GM18907 (cell line): ENCODE measurements at regions not wholly inside any gene's neighbourhood (a gene's known extent, or its start where the extent isn't known, plus 50 kb on each side); places are given as distances from the start of the nearest gene placed in this dataset.

Source experiments
- ATAC-seq: cut with Tn5 transposase; IDR thresholded peaks from one replicate; pipeline ENCODE4 v1.9.1; 2021; ENCODE audit warnings: mild to moderate bottlenecking, moderate library complexity; ENCODE audit not compliant: unreplicated experiment

GRCh38 chr1:72851597-72851996, 569.3 kb upstream of the NEGR1 start:
- no peak for ATAC-seq

DNA sequence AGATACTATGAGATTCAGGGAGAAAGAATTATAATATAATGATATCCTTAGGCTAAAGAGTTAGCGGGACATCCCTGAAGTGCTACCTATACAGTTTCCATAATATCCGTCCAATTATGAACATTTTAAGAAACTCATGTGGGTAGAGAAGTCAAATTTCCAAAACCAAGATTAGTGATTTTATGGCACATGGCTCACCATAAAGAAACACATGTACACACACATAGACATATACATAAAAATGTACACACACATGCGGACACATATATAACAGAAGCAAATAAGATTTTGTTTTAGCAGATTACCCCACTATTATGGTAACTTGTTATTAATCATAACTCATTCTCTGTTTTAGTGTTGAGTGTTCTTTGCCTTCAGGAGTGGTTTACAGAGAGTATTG, 566.7 kb upstream of the NEGR1 start:
- ATAC-seq, result no peak

DNA sequence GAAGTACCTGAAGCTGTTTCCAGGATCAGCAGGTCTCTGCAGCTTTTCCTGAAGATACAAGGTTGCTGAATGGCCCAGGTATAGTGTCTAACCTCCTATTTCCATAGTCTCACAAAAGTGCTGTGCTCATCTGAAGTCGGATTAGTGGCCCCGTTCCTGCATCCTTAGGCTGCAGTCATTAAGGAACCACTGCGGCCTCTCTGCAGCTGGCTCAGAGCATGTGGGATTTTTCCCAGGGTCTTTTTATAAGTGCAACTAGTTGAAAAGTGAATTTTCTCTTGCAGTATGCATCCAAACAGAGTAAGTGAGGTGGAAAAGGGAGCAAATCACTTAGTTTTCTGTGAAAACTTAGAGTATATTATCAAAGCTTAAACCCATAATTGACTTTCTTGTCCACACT, 565.3 kb upstream of the NEGR1 start:
- no peak for ATAC-seq

GRCh38 chr1:72846476-72847278, 564.3 kb upstream of the NEGR1 start:
- ATAC-seq, result no peak

DNA sequence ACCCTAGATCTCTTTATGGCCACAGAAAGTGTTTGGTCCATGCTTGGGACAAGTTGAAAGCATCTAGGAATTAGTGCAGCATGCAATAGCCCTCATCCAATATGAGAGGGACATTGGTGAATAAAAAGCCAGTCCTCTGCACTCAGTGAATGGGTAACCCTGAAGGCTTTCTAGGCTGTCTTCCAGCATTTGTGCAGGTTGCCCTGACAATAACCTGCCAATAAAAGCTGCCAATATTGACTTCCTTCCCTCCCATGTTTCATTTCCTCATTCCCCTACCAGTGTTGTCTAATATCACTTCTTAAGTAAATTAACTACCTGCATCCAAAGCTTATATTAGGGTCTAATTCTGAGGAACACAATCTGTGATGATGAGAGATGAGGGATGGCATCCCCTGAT, 563.6 kb upstream of the NEGR1 start:
- no peak for ATAC-seq

- ATAC-seq, result no peak
These were observed 563.0 kb upstream of the NEGR1 start for GRCh38 chr1:72845381-72845780.

DNA sequence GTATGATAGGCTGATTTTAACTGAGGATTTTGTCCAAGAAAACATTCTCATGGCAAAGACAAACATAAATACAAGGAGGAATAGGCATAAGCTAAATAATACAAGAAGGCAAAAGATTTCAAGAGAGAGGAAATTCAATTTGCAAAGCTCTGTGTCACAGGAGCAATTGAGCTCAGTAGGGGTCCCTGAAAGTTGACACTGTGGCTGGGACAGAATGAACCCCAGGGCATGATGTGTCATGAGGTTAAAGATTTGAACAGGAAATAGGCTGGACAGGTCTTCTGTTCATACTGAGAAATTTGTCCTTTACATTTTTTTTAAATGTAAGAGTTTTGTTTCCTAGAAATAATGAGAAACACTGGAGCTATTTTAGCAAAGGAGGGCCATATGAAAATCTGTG, 555.4 kb upstream of the NEGR1 start:
- ATAC-seq, result no peak

- no peak for ATAC-seq
These were observed 548.5 kb upstream of the NEGR1 start for GRCh38 chr1:72830606-72831390.

- ATAC-seq, result no peak
These were observed 544.9 kb upstream of the NEGR1 start for GRCh38 chr1:72827278-72827677.

GRCh38 chr1:72804541-72804940, 522.2 kb upstream of the NEGR1 start:
- ATAC-seq, result no peak

DNA sequence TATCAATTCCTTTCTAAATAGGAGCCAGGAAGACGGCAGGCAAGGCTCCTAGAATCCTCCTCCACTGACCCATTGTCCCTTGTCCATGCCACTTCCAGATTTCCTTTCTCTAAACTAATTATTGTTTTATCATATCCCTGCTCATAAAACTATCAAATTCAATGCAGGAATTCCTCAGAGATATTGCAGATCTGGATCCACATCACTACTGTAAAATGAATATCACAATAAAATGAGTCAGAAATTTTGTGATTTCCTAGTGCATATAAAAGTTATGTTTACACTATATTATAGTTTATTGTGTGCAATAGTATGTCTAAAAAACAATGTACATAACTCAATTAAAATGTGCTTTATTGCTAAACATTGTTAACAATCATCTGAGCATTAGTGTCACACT, 498.7 kb upstream of the NEGR1 start:
- ATAC-seq, result no peak

- no peak for ATAC-seq
These were observed 497.9 kb upstream of the NEGR1 start for GRCh38 chr1:72780212-72780611.

DNA sequence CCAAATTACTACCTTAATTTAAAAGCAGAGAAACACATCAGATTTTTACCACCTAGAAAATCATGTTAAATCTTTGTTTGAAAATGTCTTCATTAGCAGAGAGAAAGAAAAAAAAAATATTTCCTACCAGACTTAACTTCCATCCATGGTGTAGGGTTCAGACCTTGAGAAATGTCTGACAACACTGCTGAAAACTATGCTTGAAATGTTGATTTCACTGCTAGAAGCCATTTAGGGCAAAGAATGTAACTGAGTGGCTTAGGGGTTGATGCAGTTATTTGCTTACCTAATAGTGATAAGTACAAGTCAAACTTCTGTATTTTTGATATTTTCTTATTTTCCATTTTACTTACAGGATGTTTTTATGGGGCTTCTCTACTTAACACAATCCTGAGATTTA, 495.6 kb upstream of the NEGR1 start:
- ATAC-seq, result no peak

DNA sequence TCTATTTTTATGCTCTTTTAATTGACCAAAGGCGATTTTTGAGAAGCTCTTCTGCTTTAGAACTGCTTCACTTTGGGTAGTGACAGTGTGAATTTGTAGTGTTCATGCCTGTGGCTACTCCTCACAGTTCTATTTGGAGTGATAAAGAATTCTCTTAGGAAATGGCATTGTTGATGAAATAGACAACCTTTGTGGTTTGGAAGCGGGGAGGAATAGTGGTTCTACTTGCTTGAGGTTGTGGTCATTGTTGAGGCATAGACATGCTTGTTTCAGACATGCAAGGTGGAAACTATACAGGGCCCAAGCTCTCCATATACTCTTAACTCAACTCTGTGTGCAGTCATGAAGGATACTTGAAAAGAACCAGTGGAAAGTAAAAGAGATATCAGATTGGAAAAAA, 481.1 kb upstream of the NEGR1 start:
- ATAC-seq, result no peak

DNA sequence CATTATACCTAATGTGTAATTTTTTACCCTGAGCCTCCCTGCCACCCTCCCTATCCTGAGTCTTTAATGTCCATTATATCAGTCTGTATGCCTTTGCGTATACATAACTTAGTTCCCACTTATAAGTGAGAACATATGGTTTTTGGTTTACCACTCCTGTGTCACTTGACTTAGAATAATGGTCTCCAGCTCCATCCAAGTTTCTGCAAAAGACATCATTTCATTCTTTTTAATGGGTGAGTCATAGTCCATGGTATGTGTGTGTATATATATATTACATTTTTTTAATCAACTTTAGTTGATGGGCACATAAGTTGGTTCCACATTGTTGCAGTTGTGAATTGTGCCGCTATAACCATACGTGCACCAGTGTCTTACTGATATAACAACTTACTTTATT, 477.1 kb upstream of the NEGR1 start:
- ATAC-seq, result no peak

- ATAC-seq, result no peak
These were observed 475.5 kb upstream of the NEGR1 start for GRCh38 chr1:72757843-72758242.

DNA sequence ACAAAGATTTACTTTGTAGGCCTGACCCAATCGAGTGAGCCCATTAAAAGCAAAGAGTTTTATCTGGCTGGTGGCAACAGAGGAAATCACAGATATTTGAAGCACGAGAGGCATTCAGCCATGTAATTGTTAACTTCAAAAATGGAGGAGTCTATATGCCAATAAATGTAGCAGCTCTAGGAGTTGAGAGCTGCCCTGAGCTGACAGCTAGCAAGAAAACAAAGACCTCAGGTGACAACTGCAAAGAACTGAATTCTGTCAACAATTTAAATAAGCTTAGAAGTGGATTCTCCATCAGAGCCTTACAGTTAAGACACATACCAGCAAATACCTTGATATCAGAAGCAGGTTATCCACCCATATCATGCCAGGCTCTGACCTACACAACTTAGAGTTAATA, 463.1 kb upstream of the NEGR1 start:
- no peak for ATAC-seq

GRCh38 chr1:72734415-72734814, 452.1 kb upstream of the NEGR1 start:
- ATAC-seq, result no peak

DNA sequence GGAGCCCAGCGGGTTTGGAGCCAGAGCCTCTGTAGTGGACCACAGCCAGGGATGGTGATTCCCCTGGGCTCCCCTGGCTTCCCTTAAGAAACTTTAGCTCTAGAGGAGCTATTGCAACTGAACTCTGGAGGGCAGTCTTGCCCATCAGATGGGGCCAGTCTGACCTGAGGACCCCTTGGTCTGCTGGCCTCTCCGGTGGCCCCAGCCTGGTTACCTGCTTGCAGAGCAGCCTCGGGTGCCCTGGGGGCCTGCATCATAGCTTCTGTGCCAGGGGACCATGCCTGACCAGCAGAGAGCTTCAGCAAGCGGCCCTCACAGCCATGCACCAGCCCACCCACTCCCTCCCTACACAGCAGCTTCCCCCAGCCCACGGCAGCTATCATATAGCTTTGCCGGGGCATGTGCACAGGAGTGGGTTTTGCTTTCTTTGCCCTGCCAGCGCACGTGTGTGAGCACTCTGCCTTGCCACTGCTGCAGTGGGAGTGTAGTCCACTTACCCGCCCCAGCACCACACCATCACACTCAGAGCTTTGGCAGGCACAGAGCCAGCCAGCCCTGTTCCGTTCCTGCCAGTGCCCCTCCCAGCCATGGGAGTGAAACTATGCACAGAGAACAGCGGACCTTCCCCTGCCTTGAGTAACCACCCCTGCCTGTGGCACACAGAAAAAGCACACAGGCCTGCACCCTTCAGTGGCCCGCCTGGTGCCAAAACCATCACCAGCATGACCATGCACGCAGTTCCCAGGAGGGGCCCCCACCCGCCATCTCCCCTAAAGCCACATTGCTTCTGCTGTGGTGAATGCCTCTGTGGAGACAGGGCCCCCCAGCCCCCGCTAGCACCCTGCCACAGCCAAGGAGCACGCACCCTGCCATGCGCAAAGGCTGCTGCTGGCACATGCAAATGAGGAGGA, 442.9 kb upstream of the NEGR1 start:
- ATAC-seq, result no peak

- no peak for ATAC-seq
These were observed 423.6 kb upstream of the NEGR1 start for GRCh38 chr1:72705921-72706320.

DNA sequence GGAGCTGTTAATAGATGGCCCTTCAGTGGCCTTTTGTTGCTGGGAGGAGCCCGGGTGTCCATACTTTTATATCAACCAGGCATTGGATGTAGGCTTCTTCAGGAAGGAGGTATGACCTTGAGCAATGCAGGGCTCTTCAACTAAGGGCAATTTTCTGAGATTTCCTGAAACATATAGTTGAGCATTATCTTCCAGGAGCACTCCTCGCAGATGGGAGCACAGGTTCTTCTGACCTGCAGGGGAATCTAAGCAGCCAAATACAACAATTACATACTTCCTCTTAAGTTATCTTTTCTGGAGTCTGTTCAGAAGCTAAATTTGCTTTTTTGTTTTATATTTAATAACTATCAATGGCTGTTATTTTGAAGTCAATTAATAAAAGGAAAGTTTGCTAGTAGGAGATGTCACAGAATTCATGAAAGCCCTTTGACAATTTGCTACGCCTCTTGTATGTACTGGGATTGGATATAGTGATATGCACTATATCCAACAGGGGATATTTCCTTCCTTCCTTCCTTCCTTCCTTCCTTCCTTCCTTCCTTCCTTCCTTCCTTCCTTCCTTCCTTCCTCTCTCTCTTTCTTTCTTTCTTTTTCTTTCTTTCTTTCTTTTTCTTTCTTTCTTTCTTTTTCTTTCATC, 422.6 kb upstream of the NEGR1 start:
- ATAC-seq, result no peak
